Astrocyte of the spinal cord (primary cell): ENCODE measurements at regions not wholly inside any gene's neighbourhood (a gene's known extent, or its start where the extent isn't known, plus 50 kb on each side); places are given as distances from the start of the nearest gene placed in this dataset.

ENCODE experiments used
- DNase-seq: peaks from one replicate; pipeline ENCODE4 v3.0.0; 2011; ENCODE audit warnings: low read depth, low spot score
- H3K4me3 ChIP-seq: 2 replicates; pipeline ENCODE4 v1.5.1; 2011; ENCODE audit warnings: low read depth, mild to moderate bottlenecking, low read length, moderate library complexity
- CTCF ChIP-seq: IDR thresholded peaks from 2 replicates; pipeline ENCODE4 v1.5.1; 2012; ENCODE audit warnings: low read depth, mild to moderate bottlenecking, low read length, inconsistent platforms
- in situ Hi-C: cut with HindIII; loops from 2 replicates; pipeline ENCODE4 v1.10.0; 2017; ENCODE audit warnings: low sequenced_read_pairs

GRCh38 chr6:132948889-132949288 lies 134.5 kb downstream of the RPS12 start:
- in situ Hi-C loops: no loop called here
- H3K4me3 ChIP-seq: no peak overlapping the region
- no peak for DNase-seq
- no peak for TF ChIP-seq CTCF

GRCh38 chr6:132950566-132950965 lies 136.2 kb downstream of the RPS12 start:
- no peak for DNase-seq

GRCh38 chr6:132952031-132952867 lies 137.9 kb downstream of the RPS12 start:
- no peak for DNase-seq
- in situ Hi-C loops: no loop called here
- H3K4me3 ChIP-seq: no peak overlapping the region
- TF ChIP-seq CTCF: no peak

More at GRCh38 chr6:132950566-132950965, 136.2 kb downstream of the RPS12 start:
- no peak for TF ChIP-seq CTCF
- in situ Hi-C loops: no loop called here
- no peak overlapping the region for H3K4me3 ChIP-seq

GRCh38 chr6:132952986-132953385 lies 138.6 kb downstream of the RPS12 start:
- in situ Hi-C loops: no loop called here

GRCh38 chr6:132954222-132954621 lies 139.9 kb downstream of the RPS12 start:
- no peak for TF ChIP-seq CTCF
- no peak for DNase-seq
- in situ Hi-C loops: no loop called here
- no peak overlapping the region for H3K4me3 ChIP-seq

More at GRCh38 chr6:132952986-132953385, 138.6 kb downstream of the RPS12 start:
- no peak overlapping the region for H3K4me3 ChIP-seq
- TF ChIP-seq CTCF: no peak
- DNase-seq: no peak

GRCh38 chr6:132954936-132955335 lies 140.6 kb downstream of the RPS12 start:
- H3K4me3 ChIP-seq: no peak overlapping the region
- in situ Hi-C loops: no loop called here
- no peak for TF ChIP-seq CTCF
- no peak for DNase-seq
